GM18909 (cell line): ENCODE measurements at regions not wholly inside any gene's neighbourhood (a gene's known extent, or its start where the extent isn't known, plus 50 kb on each side); places are given as distances from the start of the nearest gene placed in this dataset.
"Not testable (repeated sequence)": the region's sequence is repeated elsewhere in the genome, so short reads cannot be mapped to it uniquely, and the experiment has no call there.

Experiments
- ATAC-seq: cut with Tn5 transposase; IDR thresholded peaks from one replicate; pipeline ENCODE4 v1.9.1; 2021; ENCODE audit warnings: mild to moderate bottlenecking; ENCODE audit not compliant: unreplicated experiment, poor library complexity

GRCh38 chr15:39246523-39246922, 334.4 kb upstream of the THBS1 start:
- ATAC-seq = no peak

DNA sequence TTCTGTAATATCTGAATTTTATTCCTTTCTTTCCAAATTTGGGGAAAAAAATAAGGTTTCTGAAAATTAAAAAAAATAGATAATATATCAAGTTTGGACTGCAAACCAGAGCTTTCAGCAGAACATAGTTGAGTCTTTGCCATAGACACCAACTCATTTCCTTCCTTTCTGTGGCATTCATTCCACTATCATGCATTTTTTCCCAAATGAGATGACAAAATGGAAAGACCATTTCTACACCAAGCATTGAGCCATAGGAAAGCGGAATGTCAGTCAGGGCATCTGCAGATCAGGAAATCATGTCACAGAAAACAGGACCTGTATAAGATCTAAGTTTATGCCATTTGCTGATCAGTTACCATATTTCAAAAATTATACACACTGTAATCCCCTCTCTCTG, 333.3 kb upstream of the THBS1 start:
- ATAC-seq = no peak

DNA sequence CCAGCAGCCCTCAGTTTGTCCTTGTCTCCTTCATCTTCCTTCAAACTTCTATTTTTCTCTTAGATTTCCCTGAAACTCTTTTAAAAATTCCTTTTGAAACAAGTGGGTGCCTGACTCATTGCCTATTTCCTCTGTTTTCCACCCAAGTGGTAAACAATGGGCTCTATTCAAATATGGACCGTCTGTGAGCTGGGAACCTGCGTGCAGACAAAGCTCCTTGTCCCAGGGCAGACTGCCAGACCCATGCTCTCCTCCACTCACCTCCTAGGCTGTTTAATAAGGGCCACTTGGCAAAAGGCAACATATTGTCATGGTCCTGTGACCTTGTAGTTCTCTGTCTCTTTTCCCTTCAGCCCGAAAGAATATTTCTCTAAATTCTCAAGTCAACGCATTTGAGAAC, 332.7 kb upstream of the THBS1 start:
- no peak for ATAC-seq

- no peak for ATAC-seq
Observed at GRCh38 chr15:39250001-39250400, 330.9 kb upstream of the THBS1 start.

- ATAC-seq = no peak
Observed at GRCh38 chr15:39250460-39251186, 330.3 kb upstream of the THBS1 start.

DNA sequence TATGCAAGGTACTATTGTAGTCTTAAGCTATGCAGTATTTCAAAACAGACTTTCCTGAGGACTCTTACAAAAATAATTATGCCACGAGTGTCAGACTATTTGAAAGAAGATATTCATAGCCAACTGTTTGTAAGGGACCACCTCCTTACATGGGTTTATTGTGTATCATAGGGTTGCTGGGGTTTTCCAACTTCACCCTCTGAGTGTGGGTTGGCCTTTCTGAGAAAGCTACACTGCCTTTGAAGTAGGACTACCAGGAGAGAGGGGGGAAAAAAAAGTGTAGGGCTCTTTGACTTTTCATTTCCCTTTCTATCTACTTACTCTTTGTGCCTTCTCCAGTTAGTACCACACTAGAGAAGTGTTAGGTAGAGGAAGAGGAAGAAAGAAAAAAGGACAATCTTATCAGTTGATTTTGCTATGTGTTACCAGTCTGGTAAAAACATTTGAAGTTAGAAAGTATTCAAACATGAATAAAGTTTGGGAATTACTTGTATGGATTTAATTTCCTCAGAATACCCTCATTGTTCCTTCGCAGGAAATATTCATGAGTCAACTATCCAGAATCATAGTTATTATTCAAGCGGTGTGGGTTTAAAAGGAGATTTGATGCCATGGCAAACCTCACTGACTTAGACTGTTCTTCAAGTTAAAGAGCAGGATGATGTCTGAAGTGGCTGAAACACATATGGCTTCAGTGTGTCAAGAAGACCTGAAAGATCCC, 329.3 kb upstream of the THBS1 start:
- ATAC-seq = no peak

DNA sequence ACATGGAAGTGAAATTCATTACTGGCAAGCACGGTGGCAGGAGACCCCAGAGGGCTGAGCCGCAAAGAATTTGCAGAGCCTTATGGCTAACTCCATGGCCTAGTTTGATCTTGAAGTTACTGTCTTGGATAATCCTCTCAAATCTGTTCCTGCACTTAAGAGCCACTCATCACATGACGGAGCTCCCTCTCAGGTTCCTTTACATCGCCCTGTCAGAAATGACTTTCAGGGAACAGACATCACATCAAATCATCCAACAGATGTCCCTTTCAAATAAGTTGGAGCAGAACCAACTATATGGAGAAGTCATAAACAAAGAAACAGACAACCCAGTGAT, 328.8 kb upstream of the THBS1 start:
- no peak for ATAC-seq

- no peak for ATAC-seq
Observed at GRCh38 chr15:39253552-39253951, 327.3 kb upstream of the THBS1 start.

DNA sequence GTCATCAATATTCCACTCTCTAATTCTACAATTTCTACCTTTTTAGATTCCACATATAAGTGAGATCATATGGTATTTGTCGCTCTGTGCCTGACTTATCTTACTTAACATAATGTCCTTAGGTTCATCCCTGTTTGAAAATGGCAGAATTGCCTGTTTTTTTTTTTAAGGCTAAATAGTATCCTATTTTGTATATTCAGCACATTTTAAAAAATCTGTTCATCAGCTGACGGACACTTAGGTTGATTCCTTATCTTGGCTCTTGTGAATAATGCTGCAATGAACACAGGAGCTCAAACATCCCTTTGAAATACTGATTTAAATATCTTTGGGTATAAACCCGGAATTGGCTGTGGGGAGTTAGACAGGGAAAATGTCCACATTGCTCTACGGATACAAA, 326.7 kb upstream of the THBS1 start:
- ATAC-seq = no peak

GRCh38 chr15:39255760-39256159, 325.1 kb upstream of the THBS1 start:
- ATAC-seq = no peak

- no peak for ATAC-seq
Observed at GRCh38 chr15:39260391-39260790, 320.5 kb upstream of the THBS1 start.

GRCh38 chr15:39260791-39261190, 320.1 kb upstream of the THBS1 start:
- ATAC-seq = no peak

- not testable (repeated sequence) for ATAC-seq
Observed at GRCh38 chr15:39261397-39262183, 319.3 kb upstream of the THBS1 start.

DNA sequence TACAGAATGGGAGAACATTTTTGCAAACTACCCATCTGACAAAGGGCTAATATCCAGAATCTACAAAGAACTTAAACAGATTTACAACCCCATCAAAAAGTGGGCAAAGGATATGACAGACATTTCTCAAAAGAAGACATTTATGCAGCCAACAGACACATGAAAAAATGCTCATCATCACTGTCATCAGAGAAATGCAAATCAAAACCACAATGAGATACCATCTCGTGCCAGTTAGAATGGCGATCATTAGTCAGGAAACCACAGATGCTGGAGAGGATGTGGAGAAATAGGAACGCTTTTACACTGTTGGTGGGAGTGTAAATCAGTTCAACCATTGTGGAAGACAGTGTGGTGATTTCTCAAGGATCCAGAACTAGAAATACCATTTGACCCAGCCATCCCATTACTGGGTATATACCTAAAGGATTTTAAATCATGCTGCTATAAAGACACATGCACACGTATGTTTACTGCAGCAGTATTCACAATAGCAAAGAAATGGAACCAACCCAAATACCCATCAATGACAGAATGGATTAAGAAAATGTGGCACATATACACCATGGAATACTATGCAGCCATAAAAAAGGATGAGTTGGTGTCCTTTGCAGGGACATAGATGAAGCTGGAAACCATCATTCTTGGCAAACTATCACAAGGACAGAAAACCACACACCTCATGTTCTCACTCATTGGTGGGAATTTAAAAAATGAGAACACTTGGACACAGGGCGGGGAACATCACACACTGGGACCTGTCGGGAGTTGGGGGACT, 317.7 kb upstream of the THBS1 start:
- ATAC-seq = not testable (repeated sequence)

DNA sequence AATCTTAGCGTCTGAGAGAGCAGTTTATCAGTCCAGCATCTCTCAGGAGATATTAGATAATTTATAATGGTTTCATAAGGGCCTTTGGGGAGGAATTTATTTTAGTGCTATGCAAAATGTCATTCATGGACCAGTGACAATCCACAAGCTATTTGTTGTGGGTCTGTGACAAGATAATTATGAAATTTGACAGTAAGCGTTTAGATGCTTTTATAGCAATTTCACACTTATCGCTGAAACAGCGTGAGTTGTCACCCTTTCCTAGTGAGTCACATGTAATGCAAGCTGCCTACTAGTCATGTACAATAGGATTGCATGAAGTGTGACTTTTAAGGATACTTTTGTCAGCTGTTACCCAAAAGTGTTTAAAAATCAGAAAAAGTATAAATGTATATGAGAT, 315.6 kb upstream of the THBS1 start:
- no peak for ATAC-seq

DNA sequence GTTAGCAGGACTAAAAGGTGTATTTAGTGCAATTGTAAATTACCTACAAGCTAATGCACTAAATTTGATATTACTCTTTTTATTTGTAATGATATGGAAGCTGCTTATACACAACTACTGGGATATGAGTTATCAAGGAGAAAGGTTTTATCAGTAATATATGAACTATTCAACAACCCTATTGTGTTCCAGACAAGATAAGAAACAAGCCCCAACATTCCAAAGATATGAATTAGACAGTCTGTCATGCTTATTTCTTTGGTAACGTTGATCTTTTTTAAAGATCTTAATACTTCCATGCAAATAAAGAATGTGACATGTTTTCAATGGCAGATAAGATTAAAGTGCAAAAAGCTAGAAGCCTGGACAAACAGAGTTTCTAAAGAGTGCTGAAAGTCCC, 314.0 kb upstream of the THBS1 start:
- ATAC-seq = no peak

GRCh38 chr15:39267685-39268084, 313.2 kb upstream of the THBS1 start:
- no peak for ATAC-seq

GRCh38 chr15:39269352-39269751, 311.5 kb upstream of the THBS1 start:
- no peak for ATAC-seq

- ATAC-seq = no peak
Observed at GRCh38 chr15:39269821-39270220, 311.1 kb upstream of the THBS1 start.

DNA sequence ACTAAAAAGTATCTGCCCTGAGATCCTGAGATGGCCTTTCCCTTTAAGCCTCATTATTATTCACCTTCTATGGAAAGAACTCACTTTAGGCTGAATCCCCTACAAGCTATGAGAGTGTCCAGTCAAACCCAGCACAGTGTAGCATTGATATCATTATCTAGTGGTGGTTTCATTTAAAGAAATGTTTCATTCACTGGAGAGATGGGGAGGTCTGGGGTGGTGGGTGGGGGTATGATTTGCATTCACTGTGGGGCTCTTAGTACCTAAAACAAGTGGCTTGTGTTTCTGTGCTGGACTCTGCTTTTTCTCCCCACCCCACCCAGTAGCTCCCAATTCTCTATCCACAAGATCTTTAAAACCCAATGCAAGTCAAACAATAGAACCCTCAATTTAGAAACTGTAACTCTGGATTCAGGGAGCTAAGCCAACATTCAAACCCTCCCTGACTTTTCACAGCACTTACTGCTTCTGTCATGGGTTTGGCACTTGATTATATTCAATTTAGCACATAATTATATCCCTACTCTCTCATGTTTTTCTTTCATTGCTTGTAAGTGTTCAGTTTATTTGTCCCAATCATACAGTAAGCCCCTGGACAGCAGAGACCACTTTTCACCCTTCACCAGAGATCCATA, 310.5 kb upstream of the THBS1 start:
- ATAC-seq = no peak
